PFSK-1 (cell line): ENCODE measurements at regions not wholly inside any gene's neighbourhood (a gene's known extent, or its start where the extent isn't known, plus 50 kb on each side); places are given as distances from the start of the nearest gene placed in this dataset.

Source experiments
- FOXP2 ChIP-seq: optimal IDR thresholded peaks from 2 replicates; pipeline ENCODE3; 2011; ENCODE audit warnings: borderline replicate concordance, control low read depth, inconsistent platforms; ENCODE audit not compliant: insufficient read depth; ENCODE audit errors: extremely low read length, extremely low read depth
- POLR2AphosphoS5 ChIP-seq: IDR thresholded peaks from 2 replicates; pipeline ENCODE4 v1.6.1; 2012; ENCODE audit warnings: low read depth, mild to moderate bottlenecking, control low read depth, low read length, moderate library complexity
- REST ChIP-seq, 2 experiments: IDR thresholded peaks; 2 replicates each; pipeline versions ENCODE4 v1.6.1 to v1.8.0; 2011 to 2012; ENCODE audit warnings: low read depth in 2 of 2, low read length in 2 of 2, control low read depth in 1 of 2, inconsistent platforms in 1 of 2, mild to moderate bottlenecking in 1 of 2, moderate library complexity in 1 of 2; ENCODE audit not compliant: insufficient read depth in 1 of 2
- SIN3A ChIP-seq: IDR thresholded peaks from 2 replicates; pipeline ENCODE4 v1.6.1; 2012; ENCODE audit warnings: mild to moderate bottlenecking, low read length, moderate library complexity, borderline replicate concordance; ENCODE audit not compliant: insufficient read depth
- TAF1 ChIP-seq: IDR thresholded peaks from 2 replicates; pipeline ENCODE4 v1.6.1; 2012; ENCODE audit warnings: low read length, control low read depth, borderline replicate concordance; ENCODE audit not compliant: insufficient read depth

- TF ChIP-seq TAF1 (no peak), POLR2AphosphoS5 (no peak), REST (IDR thresholded peaks at IDR 0.05; ENCODE audit: insufficient read depth in 1 of 2, low read depth in 2 of 2, low read length in 2 of 2) (no peak), FOXP2 (no peak), SIN3A (no peak)
Measured at GRCh38 chr1:200238311-200238710, 171.5 kb downstream of the ZNF281 start.

GRCh38 chr1:200237066-200237465, 172.8 kb downstream of the ZNF281 start:
- TF ChIP-seq FOXP2: no peak
- TF ChIP-seq SIN3A: no peak
- TF ChIP-seq TAF1: no peak
- no peak for TF ChIP-seq POLR2AphosphoS5
- no peak for TF ChIP-seq REST (IDR thresholded peaks at IDR 0.05; ENCODE audit: insufficient read depth in 1 of 2, low read depth in 2 of 2, low read length in 2 of 2)

GRCh38 chr1:200234938-200235337, 174.9 kb downstream of the ZNF281 start:
- no peak for TF ChIP-seq TAF1
- no peak for TF ChIP-seq SIN3A
- no peak for TF ChIP-seq REST (IDR thresholded peaks at IDR 0.05; ENCODE audit: insufficient read depth in 1 of 2, low read depth in 2 of 2, low read length in 2 of 2)
- no peak for TF ChIP-seq FOXP2
- TF ChIP-seq POLR2AphosphoS5: no peak

- TF ChIP-seq TAF1: no peak
Measured at GRCh38 chr1:200233393-200233792, 176.4 kb downstream of the ZNF281 start.

- TF ChIP-seq TAF1: no peak
- TF ChIP-seq REST (IDR thresholded peaks at IDR 0.05; ENCODE audit: insufficient read depth in 1 of 2, low read depth in 2 of 2, low read length in 2 of 2): no peak
- no peak for TF ChIP-seq POLR2AphosphoS5
- no peak for TF ChIP-seq SIN3A
- no peak for TF ChIP-seq FOXP2
Measured at GRCh38 chr1:200231787-200232231, 178.0 kb downstream of the ZNF281 start.
